HG03025 (cell line): ENCODE measurements at regions not wholly inside any gene's neighbourhood (a gene's known extent, or its start where the extent isn't known, plus 50 kb on each side); places are given as distances from the start of the nearest gene placed in this dataset.
"Not testable (repeated sequence)": the region's sequence is repeated elsewhere in the genome, so short reads cannot be mapped to it uniquely, and the experiment has no call there.

Source experiments
- ATAC-seq: cut with Tn5 transposase; IDR thresholded peaks from one replicate; pipeline ENCODE4 v1.9.1; 2021; ENCODE audit warnings: mild to moderate bottlenecking, moderate library complexity; ENCODE audit not compliant: unreplicated experiment, low FRiP score

DNA sequence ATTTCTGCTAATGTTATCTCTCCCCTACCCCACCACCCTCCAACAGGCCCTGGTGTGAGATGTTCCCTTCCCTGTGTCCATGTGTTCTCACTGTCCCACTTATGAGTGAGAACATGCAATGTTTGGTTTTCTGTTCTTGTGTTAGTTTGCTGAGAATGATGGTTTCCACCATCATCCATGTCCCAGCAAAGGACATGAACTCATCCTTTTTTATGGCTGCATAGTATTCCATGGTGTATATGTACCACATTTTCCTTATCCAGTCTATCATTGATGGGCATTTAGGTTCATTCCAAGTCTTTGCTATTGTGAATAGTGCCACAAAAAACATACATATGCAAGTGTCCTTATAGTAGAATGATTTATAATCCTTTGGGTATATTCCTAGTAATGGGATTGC, 104.5 kb downstream of the ZNF33B start:
- not testable (repeated sequence) for ATAC-seq

DNA sequence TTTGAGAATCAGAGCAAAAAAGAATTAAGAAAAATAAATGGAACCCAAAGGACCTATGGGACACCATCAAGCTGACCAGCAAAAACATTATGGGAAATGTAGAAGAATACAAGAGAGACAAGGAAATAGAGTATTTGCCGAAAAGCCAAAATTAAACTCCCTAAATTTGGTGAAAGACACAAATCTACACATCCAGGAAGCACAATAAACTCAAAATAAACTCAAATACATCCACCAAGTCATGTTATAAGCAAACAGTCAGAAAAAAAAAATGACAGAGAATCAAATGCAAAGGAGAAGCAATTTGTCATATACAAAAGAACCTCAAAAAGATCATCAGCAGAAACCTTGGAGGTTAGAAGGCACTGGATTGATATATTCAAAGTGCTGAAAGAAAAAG, 105.4 kb downstream of the ZNF33B start:
- no peak for ATAC-seq

DNA sequence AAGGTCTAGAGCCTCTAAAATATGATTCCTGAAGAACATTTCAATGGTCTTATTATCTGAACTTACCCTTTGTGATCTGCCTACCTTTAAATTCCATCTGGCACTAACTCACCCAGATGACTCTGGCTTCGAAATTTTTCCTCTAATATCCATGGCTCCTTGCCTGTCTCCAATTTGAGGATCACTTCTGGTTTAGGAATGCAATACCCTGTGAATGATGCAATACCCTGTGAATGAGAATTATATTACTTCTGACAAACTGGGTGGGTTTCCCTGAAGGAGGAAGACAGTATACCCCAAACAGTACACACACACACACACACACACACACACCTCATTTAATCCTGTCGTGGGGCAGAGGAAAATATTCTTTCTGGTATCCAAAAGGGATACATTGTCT, 115.3 kb downstream of the ZNF33B start:
- no peak for ATAC-seq

DNA sequence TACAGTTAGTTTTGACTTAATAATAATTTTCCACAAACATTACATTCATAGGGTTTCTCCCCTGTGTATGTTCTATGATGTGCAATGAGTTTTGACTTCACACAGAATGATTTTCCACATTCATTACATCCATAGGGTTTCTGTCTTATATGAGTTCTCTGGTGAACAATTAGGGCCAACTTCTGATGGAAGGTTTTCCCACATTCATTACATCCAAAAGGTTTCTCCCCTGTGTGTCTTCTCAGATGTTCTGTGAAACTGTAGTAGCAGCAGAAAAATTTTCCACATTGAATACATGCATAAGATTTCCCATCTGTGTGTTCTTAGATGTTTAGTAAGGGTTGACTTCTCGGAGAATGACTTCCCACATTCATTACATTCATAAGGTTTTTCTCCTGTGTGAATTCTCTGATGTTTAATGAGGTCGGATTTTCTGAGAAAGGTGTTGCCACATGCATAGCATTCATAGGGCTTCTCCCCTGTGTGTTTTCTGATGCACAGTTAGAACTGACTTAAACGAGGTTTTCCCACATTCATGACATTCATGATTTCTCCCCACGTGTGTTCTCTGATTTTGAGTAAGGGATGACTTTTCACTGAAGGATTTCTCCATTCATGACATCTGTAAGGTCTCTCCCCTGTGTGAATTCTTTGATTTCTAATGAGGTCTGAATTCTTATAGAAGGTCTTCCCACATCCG, 118.5 kb downstream of the ZNF33B start:
- no peak for ATAC-seq

DNA sequence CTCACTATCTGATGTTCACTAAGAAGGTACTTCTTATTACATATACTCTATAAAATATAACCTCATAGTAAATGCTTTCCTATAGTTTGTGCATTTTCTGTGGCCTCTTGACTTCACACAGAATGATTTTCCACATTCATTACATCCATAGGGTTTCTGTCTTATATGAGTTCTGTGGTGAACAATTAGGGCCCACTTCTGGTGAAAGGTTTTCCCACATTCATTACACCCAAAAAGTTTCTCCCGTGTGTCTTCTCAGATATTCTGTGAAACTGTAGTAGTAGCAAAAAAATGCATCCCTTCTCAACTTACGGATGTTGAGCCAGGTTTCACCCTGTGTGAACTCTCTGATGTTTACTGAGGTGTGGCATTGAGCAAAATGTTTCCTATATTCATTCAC, 119.3 kb downstream of the ZNF33B start:
- ATAC-seq = no peak

DNA sequence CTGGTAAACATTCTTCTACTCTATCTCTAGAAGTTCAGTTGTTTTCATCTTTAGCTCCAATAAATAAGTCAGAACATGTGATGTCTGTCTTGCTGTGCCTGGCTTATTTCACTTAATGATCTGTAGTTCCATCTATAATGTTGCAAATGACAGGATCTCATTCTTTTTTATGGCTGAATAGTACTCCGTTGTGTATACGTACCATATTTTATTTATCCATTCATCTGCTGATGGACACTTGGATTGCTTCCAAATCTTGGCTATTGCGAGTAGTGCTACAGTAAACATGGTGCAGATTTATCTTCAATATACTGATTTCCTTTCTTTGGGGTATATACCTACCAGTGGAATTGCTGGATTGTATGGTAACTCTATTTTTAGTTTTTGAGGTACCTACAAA, 124.4 kb downstream of the ZNF33B start:
- no peak for ATAC-seq

DNA sequence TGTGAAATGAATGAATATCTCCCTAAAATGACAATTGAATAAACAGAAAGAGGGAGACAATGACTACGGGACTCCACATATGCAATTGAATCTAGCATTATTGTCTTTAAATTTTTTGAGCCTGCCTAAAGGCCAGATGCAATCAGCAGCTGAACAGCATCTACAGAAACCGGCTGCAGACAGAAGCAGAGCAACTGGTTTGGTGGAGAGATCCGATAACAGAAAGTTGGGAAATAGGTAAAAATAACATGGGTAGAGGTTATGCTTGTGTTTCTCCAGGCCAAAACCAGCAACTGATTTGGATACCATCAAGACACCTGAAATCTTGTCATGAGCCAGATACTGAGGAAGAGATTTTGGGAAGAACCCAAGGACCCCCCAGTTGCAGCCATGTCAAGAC, 146.6 kb downstream of the ZNF33B start:
- no peak for ATAC-seq

DNA sequence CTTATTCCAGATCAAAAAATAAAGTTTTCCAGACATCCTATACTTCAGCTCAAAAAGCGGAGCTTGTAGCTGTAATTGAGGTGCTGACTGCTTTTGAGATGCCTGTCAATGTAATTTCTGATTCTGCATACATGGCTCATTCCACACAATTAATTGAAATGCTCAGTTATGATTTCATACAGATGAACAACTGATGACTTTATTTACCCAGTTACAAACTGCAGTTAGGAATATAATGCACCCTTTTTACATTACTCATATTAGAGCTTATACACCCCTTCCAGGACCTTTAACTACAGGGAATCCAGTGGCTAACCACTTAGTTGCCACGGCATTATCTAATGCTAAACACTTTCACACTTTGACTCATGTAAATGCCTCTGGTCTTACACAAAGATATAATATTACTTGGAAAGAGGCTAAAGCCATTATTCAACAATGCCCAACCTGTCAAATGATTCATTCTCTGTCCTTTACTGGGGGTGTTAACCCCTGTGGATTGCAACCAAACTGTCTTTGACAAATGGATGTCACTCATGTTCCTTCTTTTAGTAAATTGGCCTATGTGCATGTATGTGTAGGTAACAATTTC, 147.3 kb downstream of the ZNF33B start:
- ATAC-seq = no peak

DNA sequence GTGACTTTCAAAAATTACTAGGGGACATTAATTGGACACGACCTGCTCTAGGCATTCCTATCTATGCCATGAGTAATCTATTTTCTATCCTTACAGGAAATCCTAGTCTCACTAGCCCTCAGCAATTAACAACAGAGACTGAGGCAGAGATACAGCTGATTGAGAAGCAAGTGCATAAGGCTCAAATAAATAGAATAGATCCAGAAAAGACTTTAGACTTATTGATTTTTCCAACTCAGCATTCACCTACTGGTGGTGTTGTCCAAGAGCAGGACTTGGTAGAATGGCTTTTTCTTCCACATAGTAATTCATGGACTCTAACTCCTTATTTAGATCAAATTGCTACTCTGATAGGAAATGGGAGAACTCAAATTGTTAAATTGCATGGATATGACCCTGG, 148.0 kb downstream of the ZNF33B start:
- ATAC-seq = no peak

DNA sequence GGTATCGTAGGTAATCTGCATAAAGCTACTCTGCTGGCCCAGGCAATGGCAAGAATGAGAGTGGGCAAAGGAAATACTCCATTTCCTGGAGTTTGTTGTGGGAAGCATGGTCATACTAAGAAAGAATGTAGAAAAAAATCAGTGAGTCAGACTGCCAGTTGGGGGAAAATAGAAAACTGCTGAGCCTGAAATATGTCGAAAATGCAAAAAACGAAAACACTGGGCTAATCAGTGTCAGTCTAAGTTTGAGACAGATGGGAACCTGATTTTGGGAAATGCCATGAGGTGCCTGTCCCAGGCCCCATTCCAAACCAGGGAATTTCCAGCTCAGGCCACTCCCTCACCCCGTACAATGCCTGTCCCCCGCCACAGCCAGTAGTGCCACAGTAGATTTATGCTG, 150.0 kb downstream of the ZNF33B start:
- no peak for ATAC-seq

DNA sequence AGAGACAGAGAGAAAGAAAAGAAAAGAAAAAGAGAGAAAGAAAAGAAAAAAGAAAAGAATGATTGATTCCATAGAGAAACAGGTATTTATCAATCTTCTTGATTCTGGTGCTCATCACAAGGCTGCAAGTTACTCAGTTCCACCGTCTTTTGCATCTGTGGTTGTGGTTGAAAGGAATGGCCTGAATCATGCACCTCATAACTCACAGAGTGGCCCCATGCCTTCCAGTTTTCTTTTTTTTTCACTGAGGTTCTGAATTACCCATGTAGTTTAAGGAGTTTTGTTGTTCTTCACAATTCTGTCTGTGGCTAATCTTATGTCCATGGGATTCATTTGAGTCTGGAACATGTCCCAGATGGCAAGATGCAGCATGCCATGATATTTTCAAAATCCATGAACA, 156.0 kb downstream of the ZNF33B start:
- no peak for ATAC-seq

DNA sequence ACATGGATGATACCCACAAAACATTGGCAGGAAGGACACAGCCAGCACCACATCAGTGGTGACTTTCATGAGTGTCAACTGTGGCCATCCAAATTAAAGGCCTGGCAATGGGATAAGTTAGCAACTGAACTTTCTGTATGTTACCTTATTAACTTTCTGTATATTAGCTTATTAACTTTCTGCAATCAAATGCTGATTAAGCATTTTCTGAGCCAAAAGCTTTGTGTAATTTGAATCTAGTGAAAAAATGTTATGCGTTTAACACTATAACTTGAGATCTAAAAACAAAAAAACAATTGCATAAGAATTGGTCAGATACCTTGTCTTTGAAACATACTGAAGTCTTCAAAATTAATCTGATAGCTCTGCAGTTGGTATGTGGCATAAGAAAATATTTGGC, 159.3 kb downstream of the ZNF33B start:
- ATAC-seq = no peak

DNA sequence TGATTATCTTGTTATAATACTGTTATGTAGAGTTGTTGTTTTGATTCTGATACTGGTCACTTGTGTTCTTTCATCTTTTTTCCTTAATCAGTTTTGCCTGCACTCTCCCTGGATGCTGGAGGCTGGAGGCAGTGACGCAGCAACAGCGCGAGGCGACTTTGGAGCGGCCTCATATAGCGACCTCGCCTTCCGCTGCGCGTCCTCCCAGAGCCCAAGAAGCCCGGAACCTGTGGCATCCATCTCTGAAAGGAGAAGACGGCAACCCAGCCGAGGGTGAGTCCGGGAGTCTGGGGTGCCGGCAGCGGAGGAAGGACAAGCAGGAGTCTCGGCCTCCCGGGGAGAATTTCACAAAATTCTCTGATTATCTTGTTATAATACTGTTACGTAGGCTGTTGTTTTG, 161.2 kb downstream of the ZNF33B start:
- ATAC-seq = no peak

DNA sequence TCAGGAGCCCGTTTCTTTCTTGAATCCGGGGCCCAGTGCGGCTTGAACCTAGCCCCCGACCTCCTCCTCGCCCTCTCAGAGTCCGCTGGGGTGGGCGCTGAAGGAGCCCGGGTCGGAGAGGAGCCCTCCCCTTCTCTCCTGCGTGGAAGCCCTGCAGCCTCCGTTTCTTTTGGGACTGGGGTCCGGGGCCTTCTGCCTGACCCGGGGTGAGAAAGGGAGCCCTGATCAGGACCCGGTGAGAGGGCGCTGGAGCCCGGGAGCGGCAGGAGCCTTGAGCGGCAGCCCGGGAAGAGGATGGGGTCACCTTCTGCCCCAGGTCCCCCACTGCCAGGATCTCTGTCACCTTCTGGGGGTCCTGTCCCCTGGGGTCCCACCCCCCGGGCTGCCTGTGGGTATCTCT, 162.3 kb downstream of the ZNF33B start:
- no peak for ATAC-seq

DNA sequence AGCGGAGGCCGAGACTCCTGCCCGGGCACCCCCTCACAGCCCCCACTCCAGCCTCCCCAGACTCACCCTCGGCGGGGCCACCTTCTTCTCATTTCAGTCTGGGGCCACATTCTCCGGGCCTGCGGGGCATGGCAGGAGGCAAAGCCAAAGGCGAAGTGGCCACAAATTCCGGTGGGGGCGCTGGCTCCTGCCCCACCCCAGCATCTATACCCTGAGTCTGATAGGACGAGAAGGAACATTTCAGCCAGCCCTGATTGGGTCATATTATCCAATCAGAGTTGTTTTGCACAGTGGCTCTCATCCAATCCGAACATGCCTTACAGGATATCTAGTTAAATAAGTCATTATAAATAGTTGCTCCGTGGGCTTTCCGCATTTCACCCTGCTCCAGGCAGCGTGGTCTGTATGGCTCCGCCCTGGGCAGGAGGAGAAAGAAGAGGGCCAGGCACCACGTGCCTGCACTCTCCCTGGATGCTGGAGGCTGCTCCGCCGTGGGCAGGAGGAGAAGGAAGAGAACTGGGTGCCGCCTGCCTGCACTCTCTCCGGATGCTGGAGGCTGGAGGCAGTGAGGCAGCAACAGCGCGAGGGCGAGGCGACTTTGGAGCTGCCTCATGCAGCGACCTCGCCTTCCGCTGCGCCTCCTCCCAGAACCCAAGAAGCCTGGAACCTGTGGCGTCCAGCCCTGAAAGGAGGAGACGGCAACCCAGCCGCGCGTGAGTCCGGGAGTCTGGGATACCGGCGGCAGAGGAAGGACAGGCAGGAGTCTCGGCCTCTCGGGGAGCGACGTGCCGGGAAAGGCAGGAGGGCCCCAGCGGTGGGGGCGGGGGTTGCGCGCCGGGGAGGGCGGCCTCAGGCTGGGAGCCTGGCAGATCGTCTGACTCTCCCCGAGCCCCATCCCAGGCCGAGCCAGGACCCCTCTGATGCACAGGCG, 162.9 kb downstream of the ZNF33B start:
- no peak for ATAC-seq

DNA sequence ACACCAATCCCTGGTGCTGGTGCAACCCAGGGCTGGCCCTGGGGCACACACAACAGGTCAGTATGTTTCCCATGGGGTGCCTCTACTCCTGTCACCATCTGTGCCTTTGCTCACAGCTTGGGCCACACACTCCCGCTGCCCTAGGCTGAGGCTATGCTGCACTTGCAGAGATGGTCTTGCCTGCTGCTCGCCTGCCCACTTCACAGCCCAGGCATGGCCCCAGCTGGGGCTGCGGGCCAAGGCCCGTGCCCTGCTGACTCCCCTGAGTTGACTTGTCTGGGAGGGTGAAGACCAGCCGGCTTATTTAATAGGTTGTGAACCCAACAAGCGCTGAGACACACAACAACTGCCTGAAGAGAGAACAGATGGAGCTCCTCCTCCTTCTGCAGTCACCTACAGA, 184.1 kb downstream of the ZNF33B start:
- ATAC-seq = no peak

DNA sequence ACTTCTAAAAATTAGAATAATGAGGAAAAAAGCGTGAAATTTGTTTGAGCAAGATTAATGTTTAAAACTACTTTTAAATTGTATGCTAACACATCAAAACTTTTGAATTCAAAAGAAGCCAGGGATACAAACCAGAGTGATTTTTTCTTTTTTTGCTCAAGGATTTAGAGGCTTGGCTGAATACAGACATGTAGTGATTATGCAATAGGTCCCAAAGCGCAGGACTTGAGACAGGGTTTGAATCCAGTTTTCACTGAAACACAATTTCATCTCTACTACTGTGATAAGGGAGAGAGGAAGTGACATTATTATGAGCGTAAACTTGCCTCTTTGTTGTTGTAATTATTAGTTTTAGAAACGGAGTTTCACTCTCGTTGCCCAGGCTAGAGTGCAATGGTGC, 207.3 kb downstream of the ZNF33B start:
- no peak for ATAC-seq

DNA sequence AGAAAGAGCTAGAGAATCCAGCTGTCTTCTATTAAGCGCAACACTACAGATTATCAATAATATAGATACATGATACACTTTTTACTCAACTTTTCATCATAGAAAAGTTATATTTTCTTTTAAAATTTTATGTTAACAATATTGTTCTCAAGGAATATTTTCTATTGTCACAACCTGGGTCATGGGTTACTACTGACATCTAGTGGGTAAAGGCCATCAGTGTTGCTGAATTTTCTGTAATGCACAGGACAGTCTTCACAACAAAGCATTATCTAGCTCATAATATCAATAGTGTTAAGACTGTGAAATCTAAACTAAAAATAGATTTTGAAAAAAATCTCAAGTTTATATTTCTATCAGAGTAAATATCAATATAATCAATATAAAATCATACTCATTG, 209.8 kb downstream of the ZNF33B start:
- ATAC-seq = no peak

DNA sequence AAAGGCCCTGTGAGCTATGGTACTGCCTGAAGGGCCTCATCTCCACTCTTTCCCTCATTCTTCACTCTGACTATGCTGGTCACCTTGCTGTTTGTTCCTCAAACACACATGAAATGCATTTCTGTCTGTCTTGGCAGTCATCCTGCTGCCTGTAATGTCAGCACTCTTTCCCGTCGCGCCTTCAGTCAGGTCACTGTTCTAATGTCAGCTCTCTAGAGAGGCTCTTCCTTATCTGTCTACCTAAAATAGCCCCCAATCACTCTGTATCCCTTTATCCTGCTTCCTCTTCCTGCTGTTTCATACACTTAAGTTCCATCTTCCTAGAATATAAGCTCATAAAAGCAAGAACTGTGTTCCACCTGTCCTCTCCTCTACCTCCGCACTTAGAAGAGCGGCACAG, 215.5 kb downstream of the ZNF33B start:
- ATAC-seq = no peak

DNA sequence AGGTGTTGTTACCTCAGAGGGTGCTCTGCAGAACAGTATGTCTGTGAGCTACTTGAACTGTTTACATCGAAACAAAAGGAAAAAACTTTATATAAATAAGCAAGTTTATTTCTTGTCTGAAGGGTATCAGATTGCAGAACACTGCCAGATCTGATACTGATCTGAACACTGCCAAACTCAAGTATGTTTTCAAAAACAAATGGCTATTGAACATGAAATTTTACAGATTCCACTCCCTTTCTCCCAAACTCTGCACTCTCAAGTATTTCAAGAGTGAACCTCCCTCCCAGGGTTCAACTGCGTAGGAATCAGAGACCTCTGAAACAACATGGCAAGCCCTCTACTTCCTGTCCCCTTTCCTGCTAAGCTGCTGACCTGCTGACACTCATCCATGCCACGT, 216.6 kb downstream of the ZNF33B start:
- ATAC-seq = no peak

DNA sequence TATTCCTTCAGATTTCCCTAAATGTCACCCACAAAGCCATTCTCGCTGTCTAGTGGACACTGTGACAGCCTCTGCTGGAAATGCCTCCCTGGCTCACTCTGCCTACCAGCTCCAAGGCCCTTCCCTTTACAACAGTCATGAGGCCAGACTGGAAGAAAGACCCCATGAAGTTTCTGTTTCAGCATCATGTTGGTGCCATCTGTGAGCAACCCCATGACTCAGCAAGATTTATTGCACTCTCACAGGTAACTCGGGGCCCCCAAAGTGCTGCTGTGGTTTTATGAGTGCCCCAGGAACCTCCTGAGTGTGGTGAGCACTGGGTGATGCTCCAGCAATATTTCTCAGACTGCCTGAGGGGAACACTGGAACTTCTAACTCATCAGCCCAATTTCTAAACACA, 218.6 kb downstream of the ZNF33B start:
- no peak for ATAC-seq
